GM12878 (cell line): ENCODE measurements at regions not wholly inside any gene's neighbourhood (a gene's known extent, or its start where the extent isn't known, plus 50 kb on each side); places are given as distances from the start of the nearest gene placed in this dataset.

ENCODE experiments used
- ATAC-seq: fragments of 200-7000 bp; cut with Tn5 transposase; 3 replicates; pipeline ENCODE4 v1.9.1; 2020; ENCODE audit warnings: mild to moderate bottlenecking, moderate library complexity
- BruUV-seq: library from RNA; stranded (reverse); fragments of 400-500 nt; replicated peaks from 2 replicates; lab custom pipeline; 2021; lab: Mats Ljungman, UMichigan
- CTCF ChIA-PET: fragments of 300-600 bp; sonication (Branson Sonifier 250); formaldehyde crosslinking; extraction: SDS; loops from one replicate; lab custom pipeline; 2021; ENCODE audit warnings: inconsistent platforms; lab: Yijun Ruan, JAX
- POLR2A ChIA-PET: fragments of 350-600 bp; formaldehyde crosslinking; extraction: SDS; loops from one replicate; lab custom pipeline; 2021; ENCODE audit warnings: inconsistent platforms; lab: Charles Lee
- RAD21 ChIA-PET: fragments of 300-600 bp; sonication (Branson Sonifier 250); formaldehyde crosslinking; loops from one replicate; lab custom pipeline; 2023; ENCODE audit warnings: antibody characterized with exemption; ENCODE audit not compliant: unreplicated experiment; lab: Charles Lee
- SMC1A ChIA-PET: fragments of 300-600 bp; sonication (Branson Sonifier 250); formaldehyde crosslinking; loops from one replicate; lab custom pipeline; 2023; ENCODE audit not compliant: unreplicated experiment, uncharacterized antibody; lab: Charles Lee
- DNase-seq: peaks from one replicate; pipeline ENCODE4 v3.0.0-alpha.2; 2011; ENCODE audit warnings: low read depth, low spot score
- FAIRE-seq: peaks from 3 replicates; lab custom pipeline; 2011; peaks lifted over from hg19 to GRCh38; lab: Jason Lieb, UNC
- H2AFZ ChIP-seq: 2 replicates; pipeline ENCODE4 v1.6.0; 2011; ENCODE audit warnings: low read depth, low read length, control low read depth; ENCODE audit not compliant: control insufficient read depth
- H3K27ac ChIP-seq: 2 replicates; pipeline ENCODE4 v1.5.1; 2011; ENCODE audit warnings: control low read depth; ENCODE audit not compliant: control insufficient read depth, insufficient read depth
- H3K27me3 ChIP-seq, 2 experiments: replicated peaks in 1 of 2; 2 replicates each; pipeline versions ENCODE4 v1.6.0 to v1.6.1; 2011; ENCODE audit warnings: low read length in 1 of 2; ENCODE audit not compliant: control insufficient read depth in 2 of 2, insufficient read depth in 2 of 2
- H3K36me3 ChIP-seq, 2 experiments: 2 replicates each; pipeline ENCODE4 v1.5.1; 2011; ENCODE audit warnings: low read length in 1 of 2; ENCODE audit not compliant: control insufficient read depth in 2 of 2, insufficient read depth in 2 of 2
- H3K4me1 ChIP-seq: 2 replicates; pipeline ENCODE4 v1.6.1; 2011; ENCODE audit warnings: mild to moderate bottlenecking, low read length, moderate library complexity, mixed read lengths; ENCODE audit not compliant: control insufficient read depth, insufficient read depth
- H3K4me2 ChIP-seq: 2 replicates; pipeline ENCODE4 v1.6.0; 2011; ENCODE audit warnings: control low read depth; ENCODE audit not compliant: control insufficient read depth, insufficient read depth
- H3K4me3 ChIP-seq: fragments of 200-600 bp; sonication (generic); 2 replicates; pipeline ENCODE4 v1.5.1; 2016
- H3K79me2 ChIP-seq: 2 replicates; pipeline ENCODE4 v1.6.0; 2011; ENCODE audit warnings: low read length; ENCODE audit not compliant: control insufficient read depth, insufficient read depth
- H3K9ac ChIP-seq: 2 replicates; pipeline ENCODE4 v1.8.0; 2011; ENCODE audit warnings: low read length, control low read depth, mixed read lengths; ENCODE audit not compliant: control insufficient read depth, insufficient read depth
- H3K9me3 ChIP-seq: replicated peaks from 3 replicates; pipeline ENCODE4 v1.5.1; 2011; ENCODE audit warnings: mild to moderate bottlenecking, low read length; ENCODE audit not compliant: control insufficient read depth, insufficient read depth
- H4K20me1 ChIP-seq: 2 replicates; pipeline ENCODE4 v1.6.0; 2011; ENCODE audit not compliant: control insufficient read depth, insufficient read depth
- CEBPZ ChIP-seq: fragments of 150-350 bp; IDR thresholded peaks from 2 replicates; pipeline ENCODE4 v1.6.1; 2016; ENCODE audit warnings: low read depth, low read length
- EGR1 ChIP-seq, 2 experiments: IDR thresholded peaks; 1 replicate in 1 of 2; 2 replicates in 1 of 2; pipeline ENCODE4 v1.6.1; 2011 to 2012; ENCODE audit warnings: low read depth in 2 of 2, low read length in 2 of 2, borderline replicate concordance in 1 of 2, mild to moderate bottlenecking in 1 of 2, moderate library complexity in 1 of 2
- FOS ChIP-seq: IDR thresholded peaks from 3 replicates; pipeline ENCODE4 v1.6.1; 2011; ENCODE audit warnings: borderline replicate concordance; ENCODE audit not compliant: insufficient read length; ENCODE audit errors: extremely low read depth
- HDAC2 ChIP-seq: fragments of 200-600 bp; sonication (generic); IDR thresholded peaks from 2 replicates; pipeline ENCODE4 v1.6.1; 2017
- LARP7 ChIP-seq: fragments of 450-650 bp; IDR thresholded peaks from 2 replicates; pipeline ENCODE4 v1.6.1; 2017; ENCODE audit warnings: mild to moderate bottlenecking
- MYB ChIP-seq: fragments of 150-350 bp; IDR thresholded peaks from 2 replicates; pipeline ENCODE4 v1.6.1; 2014; ENCODE audit warnings: mild to moderate bottlenecking, low read depth, low read length, borderline replicate concordance
- NFXL1 ChIP-seq: fragments of 450-650 bp; IDR thresholded peaks from 2 replicates; pipeline ENCODE4 v1.6.1; 2017; ENCODE audit warnings: antibody characterized with exemption, mild to moderate bottlenecking, borderline replicate concordance
- WGBS: methylation state at CpG from one replicate; pipeline ENCODE4 v1.1.6; 2016; ENCODE audit warnings: low lambda C conversion rate; ENCODE audit not compliant: insufficient replicate concordance, insufficient coverage; ENCODE audit errors: missing lambda C conversion rate; 5-methylcytosine and 5-hydroxymethylcytosine counted together
- in situ Hi-C: fragments of 300-500 bp; cut with MboI; formaldehyde crosslinking; loops from 9 replicates; pipeline ENCODE4 v1.14.3; 2018; ENCODE audit warnings: mixed read lengths
- intact Hi-C: fragments of 100-400 bp; cut with micrococcal nuclease; formaldehyde crosslinking; loops from one replicate; pipeline ENCODE4 v1.14.2; 2022; ENCODE audit not compliant: unreplicated experiment

GRCh38 chr2:103288696-103289095 is 526.9 kb downstream of the TMEM182 start:
- TF ChIP-seq HDAC2 (no peak), FOS (no peak), NFXL1 (no peak), EGR1 (IDR thresholded peaks at IDR 0.05; ENCODE audit: borderline replicate concordance in 1 of 2, low read depth in 2 of 2, low read length in 2 of 2) (no peak), CEBPZ (no peak), LARP7 (no peak), MYB (no peak)
- no TSS peak for BruUV-seq
- intact Hi-C loops = no loop called here

More at GRCh38 chr2:103288696-103289095, 526.9 kb downstream of the TMEM182 start:
- DNase-seq (no peak), FAIRE-seq (no peak), ATAC-seq (no peak)
- ChIA-PET SMC1A (interaction anchor here (1.1 kb wide), 1 partner anchor 313 kb away, joined by 3 read pairs; no protein-coding TSS in a partner anchor), RAD21 (no interaction called here), CTCF (no interaction called here), POLR2A (no interaction called here)
- Histone ChIP-seq H3K4me1 (no peaks in the 10 kb centered on the region), H3K9me3 (no peaks in the 10 kb centered on the region), H3K27ac (no peak overlapping the region), H3K27me3 (no peaks in the 10 kb centered on the region), H4K20me1 (no peaks in the 10 kb centered on the region), H2AFZ (no peak overlapping the region), H3K4me2 (no peak overlapping the region), H3K4me3 (no peak overlapping the region), H3K36me3 (no peaks in the 10 kb centered on the region), H3K79me2 (no peaks in the 10 kb centered on the region), H3K9ac (no peak overlapping the region)
- in situ Hi-C loops = no loop called here
- 3% methylated on average over 5 of the region's 5 CpGs for WGBS
